ENCODE measurements at regions not wholly inside any gene's neighbourhood (a gene's known extent, or its start where the extent isn't known, plus 50 kb on each side); places are given as distances from the start of the nearest gene placed in this dataset.

DNA sequence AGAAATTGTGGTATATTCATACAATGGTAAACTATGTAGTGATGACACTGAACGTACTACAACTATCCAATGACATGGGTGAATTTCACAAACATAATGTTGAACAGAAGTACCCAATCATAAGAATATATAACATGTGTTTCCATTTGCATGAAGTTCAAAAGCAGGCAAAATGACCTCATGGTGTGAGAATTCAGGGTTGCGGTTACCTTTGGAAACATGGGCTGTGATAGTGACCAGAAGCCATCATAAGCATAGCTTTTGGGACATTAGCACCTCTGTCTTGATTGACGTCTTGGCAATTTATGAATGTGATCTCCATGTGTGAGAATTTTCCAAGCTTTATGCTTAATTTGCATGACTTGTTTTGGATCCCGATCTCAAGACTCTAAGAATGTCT lies 500.1 kb upstream of the JAG1 start:
- H3K4me1 ChIP-seq = peaks cover 0 to 42% (median 12%) of the 10 kb centered on the region in 9 donors
- ATAC-seq (no peak), DNase-seq (no peak)
- 92 to 95% methylated on average over 4 of the region's 4 CpGs for WGBS, 2 donors
- intact Hi-C loops (cut with DNase I) = no loop called here
- H3K27me3 ChIP-seq = no peaks in the 10 kb centered on the region
- no peak overlapping the region for H3K27ac ChIP-seq
- no peak overlapping the region for H3K4me3 ChIP-seq
- H3K9me3 ChIP-seq = no peaks in the 10 kb centered on the region
- TF ChIP-seq, protein P1, sequence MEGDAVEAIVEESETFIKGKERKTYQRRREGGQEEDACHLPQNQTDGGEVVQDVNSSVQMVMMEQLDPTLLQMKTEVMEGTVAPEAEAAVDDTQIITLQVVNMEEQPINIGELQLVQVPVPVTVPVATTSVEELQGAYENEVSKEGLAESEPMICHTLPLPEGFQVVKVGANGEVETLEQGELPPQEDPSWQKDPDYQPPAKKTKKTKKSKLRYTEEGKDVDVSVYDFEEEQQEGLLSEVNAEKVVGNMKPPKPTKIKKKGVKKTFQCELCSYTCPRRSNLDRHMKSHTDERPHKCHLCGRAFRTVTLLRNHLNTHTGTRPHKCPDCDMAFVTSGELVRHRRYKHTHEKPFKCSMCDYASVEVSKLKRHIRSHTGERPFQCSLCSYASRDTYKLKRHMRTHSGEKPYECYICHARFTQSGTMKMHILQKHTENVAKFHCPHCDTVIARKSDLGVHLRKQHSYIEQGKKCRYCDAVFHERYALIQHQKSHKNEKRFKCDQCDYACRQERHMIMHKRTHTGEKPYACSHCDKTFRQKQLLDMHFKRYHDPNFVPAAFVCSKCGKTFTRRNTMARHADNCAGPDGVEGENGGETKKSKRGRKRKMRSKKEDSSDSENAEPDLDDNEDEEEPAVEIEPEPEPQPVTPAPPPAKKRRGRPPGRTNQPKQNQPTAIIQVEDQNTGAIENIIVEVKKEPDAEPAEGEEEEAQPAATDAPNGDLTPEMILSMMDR (IDR thresholded peaks at IDR 0.05) = no peak
- H3K36me3 ChIP-seq = no peaks in the 10 kb centered on the region

GRCh38 chr20:11174861-11175260 lies 501.1 kb upstream of the JAG1 start:
- ATAC-seq (no peak), DNase-seq (no peak)
- no peaks in the 10 kb centered on the region for H3K27me3 ChIP-seq
- intact Hi-C loops (cut with DNase I) = no loop called here
- H3K36me3 ChIP-seq = no peaks in the 10 kb centered on the region
- H3K9me3 ChIP-seq = no peaks in the 10 kb centered on the region
- no peak overlapping the region for H3K4me3 ChIP-seq
- no peak overlapping the region for H3K27ac ChIP-seq
- WGBS, 2 donors = 82 to 90% methylated on average over 5 of the region's 5 CpGs
- H3K4me1 ChIP-seq = peaks cover 0 to 41% (median 10%) of the 10 kb centered on the region in 9 donors
- TF ChIP-seq, protein P1 (IDR thresholded peaks at IDR 0.05) = no peak

GRCh38 chr20:11176431-11176830 lies 502.6 kb upstream of the JAG1 start:
- TF ChIP-seq, protein P1 (IDR thresholded peaks at IDR 0.05) = no peak
- no peak for ATAC-seq

GRCh38 chr20:11178946-11179654 lies 505.3 kb upstream of the JAG1 start:
- no peaks in the 10 kb centered on the region for H3K27me3 ChIP-seq
- peaks cover 0 to 18% (median 8%) of the 10 kb centered on the region in 9 donors for H3K4me1 ChIP-seq
- H3K4me3 ChIP-seq = no peak overlapping the region
- DNase-seq (no peak), ATAC-seq (peak; percentile 38 to 91 (median 74))
- peaks cover 0 to 10% (median 0%) of the 10 kb centered on the region in 11 donors for H3K9me3 ChIP-seq
- TF ChIP-seq, protein P1 (IDR thresholded peaks at IDR 0.05) = no peak
- WGBS, 2 donors = 74 to 86% methylated on average over 3 of the region's 3 CpGs
- peak overlapping the region in 4 of 10 donors; percentile 35 to 63 (median 44) for H3K27ac ChIP-seq
- H3K36me3 ChIP-seq = no peaks in the 10 kb centered on the region
- intact Hi-C loops (cut with DNase I) = no loop called here

More at GRCh38 chr20:11176431-11176830, 502.6 kb upstream of the JAG1 start:
- intact Hi-C loops (cut with DNase I) = no loop called here
- Histone ChIP-seq H3K4me1 (peaks cover 0 to 27% (median 4%) of the 10 kb centered on the region in 9 donors), H3K27me3 (no peaks in the 10 kb centered on the region), H3K36me3 (no peaks in the 10 kb centered on the region), H3K27ac (no peak overlapping the region), H3K4me3 (no peak overlapping the region), H3K9me3 (peaks cover 0 to 9% (median 0%) of the 10 kb centered on the region in 11 donors)
- WGBS, 2 donors = 97 to 100% methylated on average over 2 of the region's 2 CpGs
- DNase-seq = no peak
